ENCODE measurements at regions not wholly inside any gene's neighbourhood (a gene's known extent, or its start where the extent isn't known, plus 50 kb on each side); places are given as distances from the start of the nearest gene placed in this dataset.

- dilution Hi-C loops (cut with MboI; ENCODE audit: extremely low pct_ligation_motif_present, low sequenced_read_pairs), result no loop called here
These were observed 132.9 kb downstream of the NR4A2 start for GRCh38 chr2:156199588-156199987.

More at GRCh38 chr2:156199588-156199987, 132.9 kb downstream of the NR4A2 start:
- no peaks in the 10 kb centered on the region for H3K79me2 ChIP-seq (ENCODE audit: control insufficient read depth, insufficient read depth, low read length)
- H3K9me3 ChIP-seq (replicated peaks; ENCODE audit: control insufficient read depth, insufficient read depth, low read length), result no peaks in the 10 kb centered on the region
- ChIA-PET CTCF (no interaction called here), POLR2A (no interaction called here)
- no peak for FAIRE-seq
- H3K27ac ChIP-seq (ENCODE audit: insufficient read depth, low read depth, low read length), result no peak overlapping the region
- no peaks in the 10 kb centered on the region for H3K9me1 ChIP-seq (replicated peaks; ENCODE audit: control insufficient read depth, extremely low read depth, insufficient read depth, low read length)
- BruUV-seq (replicated peaks), result no TSS peak
- H2AFZ ChIP-seq (ENCODE audit: low read depth, low read length), result no peak overlapping the region
- no peaks in the 10 kb centered on the region for H4K20me1 ChIP-seq (replicated peaks; ENCODE audit: control insufficient read depth, extremely low read depth, insufficient read depth, low read length)
- H3K4me2 ChIP-seq (ENCODE audit: insufficient read depth, low read length), result no peak overlapping the region
- TF ChIP-seq, protein P1, sequence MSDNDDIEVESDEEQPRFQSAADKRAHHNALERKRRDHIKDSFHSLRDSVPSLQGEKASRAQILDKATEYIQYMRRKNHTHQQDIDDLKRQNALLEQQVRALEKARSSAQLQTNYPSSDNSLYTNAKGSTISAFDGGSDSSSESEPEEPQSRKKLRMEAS (IDR thresholded peaks at IDR 0.05; ENCODE audit: insufficient read depth, insufficient read length), result no peak
- TF ChIP-seq POLR2A (IDR thresholded peaks at IDR 0.05; ENCODE audit: low read depth, low read length) (no peak), FOS (IDR thresholded peaks at IDR 0.05; ENCODE audit: borderline replicate concordance, insufficient read depth, low read length) (no peak), CTCF (IDR thresholded peaks at IDR 0.05; ENCODE audit: extremely low read depth in 1 of 2, insufficient read depth in 1 of 2, low read depth in 1 of 2, low read length in 2 of 2) (no peak), EZH2 (IDR thresholded peaks at IDR 0.05; ENCODE audit: borderline replicate concordance, low read depth, low read length, severe bottlenecking) (no peak), MYC (IDR thresholded peaks at IDR 0.05; ENCODE audit: low read depth, low read length) (no peak), GATA2 (IDR thresholded peaks at IDR 0.05; ENCODE audit: insufficient read depth, insufficient read length, low read depth, low read length) (no peak), POLR2AphosphoS5 (IDR thresholded peaks at IDR 0.05; ENCODE audit: insufficient read depth, low read depth, low read length) (no peak), JUN (IDR thresholded peaks at IDR 0.05; ENCODE audit: borderline replicate concordance, insufficient read depth, insufficient read length, low read depth) (no peak)
- H3K27me3 ChIP-seq (ENCODE audit: control insufficient read depth in 2 of 2, insufficient read depth in 2 of 2, low read length in 2 of 2), result no peaks in the 10 kb centered on the region
- DNase-seq (ENCODE audit: low read depth, low spot score), result no peak
- H3K36me3 ChIP-seq (ENCODE audit: control insufficient read depth in 2 of 2, extremely low read depth in 1 of 2, insufficient read depth in 2 of 2, low read length in 2 of 2), result no peaks in the 10 kb centered on the region
- H3K4me3 ChIP-seq (replicated peaks in 1 of 3; ENCODE audit: insufficient read depth in 1 of 3, low read depth in 1 of 3, low read length in 3 of 3), result no peak overlapping the region
- H3K9ac ChIP-seq (replicated peaks; ENCODE audit: extremely low read depth, insufficient read depth, low read length), result no peak overlapping the region
- no peaks in the 10 kb centered on the region for H3K4me1 ChIP-seq (ENCODE audit: control insufficient read depth, extremely low read depth, insufficient read depth, low read length)
- intact Hi-C loops (cut with micrococcal nuclease), result loop anchor here (10.0 kb wide), 1 partner anchor 825 kb away; no protein-coding TSS in a partner anchor
